A673 (cell line): ENCODE measurements at regions not wholly inside any gene's neighbourhood (a gene's known extent, or its start where the extent isn't known, plus 50 kb on each side); places are given as distances from the start of the nearest gene placed in this dataset.

Experiments used
- EZH2 ChIP-seq: fragments of 200-600 bp; sonication (generic); IDR thresholded peaks from 2 replicates; pipeline ENCODE4 v1.6.1; 2017; ENCODE audit warnings: borderline replicate concordance, low read depth, mild to moderate bottlenecking, mixed read lengths, antibody characterized with exemption, low read length; ENCODE audit not compliant: poor library complexity, severe bottlenecking
- TF ChIP-seq, protein P1 (sequence below): fragments of 300-800, 200-600 bp; sonication (generic); conservative IDR thresholded peaks from 2 replicates; pipeline ENCODE4 v1.5.1; 2017; ENCODE audit warnings: low read depth, mild to moderate bottlenecking, antibody characterized with exemption, low read length, moderate library complexity, mixed read lengths

- TF ChIP-seq, protein P1, sequence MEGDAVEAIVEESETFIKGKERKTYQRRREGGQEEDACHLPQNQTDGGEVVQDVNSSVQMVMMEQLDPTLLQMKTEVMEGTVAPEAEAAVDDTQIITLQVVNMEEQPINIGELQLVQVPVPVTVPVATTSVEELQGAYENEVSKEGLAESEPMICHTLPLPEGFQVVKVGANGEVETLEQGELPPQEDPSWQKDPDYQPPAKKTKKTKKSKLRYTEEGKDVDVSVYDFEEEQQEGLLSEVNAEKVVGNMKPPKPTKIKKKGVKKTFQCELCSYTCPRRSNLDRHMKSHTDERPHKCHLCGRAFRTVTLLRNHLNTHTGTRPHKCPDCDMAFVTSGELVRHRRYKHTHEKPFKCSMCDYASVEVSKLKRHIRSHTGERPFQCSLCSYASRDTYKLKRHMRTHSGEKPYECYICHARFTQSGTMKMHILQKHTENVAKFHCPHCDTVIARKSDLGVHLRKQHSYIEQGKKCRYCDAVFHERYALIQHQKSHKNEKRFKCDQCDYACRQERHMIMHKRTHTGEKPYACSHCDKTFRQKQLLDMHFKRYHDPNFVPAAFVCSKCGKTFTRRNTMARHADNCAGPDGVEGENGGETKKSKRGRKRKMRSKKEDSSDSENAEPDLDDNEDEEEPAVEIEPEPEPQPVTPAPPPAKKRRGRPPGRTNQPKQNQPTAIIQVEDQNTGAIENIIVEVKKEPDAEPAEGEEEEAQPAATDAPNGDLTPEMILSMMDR: no peak
- no peak for TF ChIP-seq EZH2
Measured at GRCh38 chr11:112880495-112880894, 80.7 kb upstream of the NCAM1 start.
